GM23338 (cell line): ENCODE measurements at regions not wholly inside any gene's neighbourhood (a gene's known extent, or its start where the extent isn't known, plus 50 kb on each side); places are given as distances from the start of the nearest gene placed in this dataset.

Experiments used
- ATAC-seq: fragments of 200-7000 bp; cut with Tn5 transposase; 3 replicates; pipeline ENCODE4 v1.9.1; 2020
- DNase-seq: peaks from one replicate; pipeline ENCODE4 v3.0.0-alpha.2; 2015; ENCODE audit warnings: low spot score
- H2AFZ ChIP-seq: fragments of 200-600 bp; sonication (generic); 2 replicates; pipeline ENCODE4 v1.8.0; 2016; ENCODE audit warnings: antibody characterized with exemption, mild to moderate bottlenecking, moderate library complexity
- H3F3A ChIP-seq: fragments of 200-600 bp; sonication (generic); replicated peaks from 2 replicates; pipeline ENCODE4 v1.8.0; 2017; ENCODE audit warnings: antibody characterized with exemption, mixed run types, low read depth
- H3K27ac ChIP-seq: fragments of 200-600 bp; sonication (generic); 2 replicates; pipeline ENCODE4 v1.6.1; 2016; ENCODE audit warnings: low read depth
- H3K27me3 ChIP-seq: fragments of 200-600 bp; sonication (generic); 2 replicates; pipeline ENCODE4 v1.8.0; 2016; ENCODE audit warnings: mild to moderate bottlenecking, mixed run types, moderate library complexity; ENCODE audit not compliant: insufficient read depth
- H3K36me3 ChIP-seq: fragments of 200-600 bp; sonication (generic); 2 replicates; pipeline ENCODE4 v1.8.0; 2016; ENCODE audit warnings: mild to moderate bottlenecking; ENCODE audit not compliant: insufficient read depth
- H3K4me1 ChIP-seq: fragments of 200-600 bp; sonication (generic); 2 replicates; pipeline ENCODE4 v1.8.0; 2016; ENCODE audit warnings: mild to moderate bottlenecking, moderate library complexity; ENCODE audit not compliant: insufficient read depth
- H3K4me2 ChIP-seq: fragments of 200-600 bp; sonication (generic); 2 replicates; pipeline ENCODE4 v1.7.1; 2017; ENCODE audit warnings: mixed run types
- H3K4me3 ChIP-seq: fragments of 200-600 bp; sonication (generic); 2 replicates; pipeline ENCODE4 v1.6.1; 2016; ENCODE audit warnings: mixed run types
- H3K79me2 ChIP-seq: fragments of 200-600 bp; sonication (generic); replicated peaks from 2 replicates; pipeline ENCODE4 v1.8.0; 2017; ENCODE audit warnings: mild to moderate bottlenecking; ENCODE audit not compliant: insufficient read depth
- H3K9me2 ChIP-seq: fragments of 200-600 bp; sonication (generic); 2 replicates; pipeline ENCODE4 v1.8.0; 2017; ENCODE audit not compliant: insufficient read depth
- H4K20me1 ChIP-seq: fragments of 200-600 bp; sonication (generic); replicated peaks from 2 replicates; pipeline ENCODE4 v1.8.0; 2017; ENCODE audit warnings: mild to moderate bottlenecking; ENCODE audit not compliant: insufficient read depth
- H3K27ac Mint-ChIP-seq: 2 replicates; pipeline ENCODE4 v1.8.0; 2020; ENCODE audit warnings: inconsistent platforms, mild to moderate bottlenecking, moderate library complexity, mixed read lengths
- H3K27me3 Mint-ChIP-seq: 3 replicates; pipeline ENCODE4 v1.8.0; 2022; ENCODE audit warnings: low read depth, mild to moderate bottlenecking, moderate library complexity, mixed read lengths, inconsistent platforms; ENCODE audit not compliant: insufficient read depth, poor library complexity
- H3K36me3 Mint-ChIP-seq: 3 replicates; pipeline ENCODE4 v1.8.0; 2021; ENCODE audit warnings: low read depth, mild to moderate bottlenecking, inconsistent platforms, moderate library complexity, mixed read lengths
- H3K4me1 Mint-ChIP-seq: 3 replicates; pipeline ENCODE4 v1.8.0; 2020; ENCODE audit warnings: mild to moderate bottlenecking, inconsistent platforms, mixed read lengths
- H3K4me3 Mint-ChIP-seq: 3 replicates; pipeline ENCODE4 v1.8.0; 2021; ENCODE audit warnings: moderate library complexity, mild to moderate bottlenecking, inconsistent platforms, mixed read lengths
- H3K9me3 Mint-ChIP-seq: 3 replicates; pipeline ENCODE4 v1.8.0; 2020; ENCODE audit warnings: moderate library complexity, mild to moderate bottlenecking, inconsistent platforms, mixed read lengths
- CREB1 ChIP-seq: fragments of 250-450 bp; sonication (Bioruptor Pico); IDR thresholded peaks from 2 replicates; pipeline ENCODE4 v1.5.0; 2020; ENCODE audit warnings: low read depth, mild to moderate bottlenecking, moderate library complexity
- EZH2 ChIP-seq: fragments of 200-600 bp; sonication (generic); IDR thresholded peaks from one replicate; pipeline ENCODE4 v1.8.0; 2017; ENCODE audit warnings: antibody characterized with exemption, mild to moderate bottlenecking, low read depth; ENCODE audit not compliant: unreplicated experiment
- EZH2phosphoT487 ChIP-seq: fragments of 200-600 bp; sonication (generic); IDR thresholded peaks from one replicate; pipeline ENCODE4 v1.8.1; 2018; ENCODE audit warnings: antibody characterized with exemption; ENCODE audit not compliant: unreplicated experiment
- JUNB ChIP-seq: IDR thresholded peaks from one replicate; pipeline ENCODE4 v1.6.1; 2016; ENCODE audit warnings: antibody characterized with exemption; ENCODE audit not compliant: unreplicated experiment
- POLR2AphosphoS5 ChIP-seq: IDR thresholded peaks from 2 replicates; pipeline ENCODE4 v1.6.1; 2016; ENCODE audit warnings: antibody characterized with exemption, low read depth
- REST ChIP-seq: IDR thresholded peaks from one replicate; pipeline ENCODE4 v1.6.1; 2018; ENCODE audit warnings: antibody characterized with exemption; ENCODE audit not compliant: unreplicated experiment
- STAT1 ChIP-seq: IDR thresholded peaks from one replicate; pipeline ENCODE4 v1.6.1; 2016; ENCODE audit warnings: antibody characterized with exemption; ENCODE audit not compliant: unreplicated experiment
- ZNF114 ChIP-seq: fragments of 250-450 bp; sonication (Bioruptor Pico); IDR thresholded peaks from 2 replicates; pipeline ENCODE4 v1.5.0; 2020; ENCODE audit warnings: mild to moderate bottlenecking, moderate library complexity
- ZNF331 ChIP-seq: fragments of 250-450 bp; sonication (Bioruptor Pico); IDR thresholded peaks from 2 replicates; pipeline ENCODE4 v1.5.0; 2020; ENCODE audit warnings: low read depth, mild to moderate bottlenecking, moderate library complexity
- TF ChIP-seq, protein P1 (sequence below), 2 experiments: fragments of 200-600 bp in 1 of 2; sonication (generic) in 1 of 2; conservative IDR thresholded peaks; 2 replicates each; pipeline versions ENCODE4 v1.5.1 to v1.6.1; 2016 to 2017; ENCODE audit warnings: antibody characterized with exemption in 2 of 2, low read depth in 2 of 2, mild to moderate bottlenecking in 2 of 2, moderate library complexity in 1 of 2
- TF ChIP-seq, protein P2 (sequence below): fragments of 250-450 bp; sonication (Bioruptor Pico); IDR thresholded peaks from 2 replicates; pipeline ENCODE4 v1.5.0; 2020; ENCODE audit warnings: mild to moderate bottlenecking, moderate library complexity
- TF ChIP-seq, protein P3 (sequence below): IDR thresholded peaks from 2 replicates; pipeline ENCODE4 v1.6.1; 2016; ENCODE audit warnings: antibody characterized with exemption

GRCh38 chrX:69038188-69038587 is 127.1 kb downstream of the PJA1 start (continued):
- TF ChIP-seq, protein P1, sequence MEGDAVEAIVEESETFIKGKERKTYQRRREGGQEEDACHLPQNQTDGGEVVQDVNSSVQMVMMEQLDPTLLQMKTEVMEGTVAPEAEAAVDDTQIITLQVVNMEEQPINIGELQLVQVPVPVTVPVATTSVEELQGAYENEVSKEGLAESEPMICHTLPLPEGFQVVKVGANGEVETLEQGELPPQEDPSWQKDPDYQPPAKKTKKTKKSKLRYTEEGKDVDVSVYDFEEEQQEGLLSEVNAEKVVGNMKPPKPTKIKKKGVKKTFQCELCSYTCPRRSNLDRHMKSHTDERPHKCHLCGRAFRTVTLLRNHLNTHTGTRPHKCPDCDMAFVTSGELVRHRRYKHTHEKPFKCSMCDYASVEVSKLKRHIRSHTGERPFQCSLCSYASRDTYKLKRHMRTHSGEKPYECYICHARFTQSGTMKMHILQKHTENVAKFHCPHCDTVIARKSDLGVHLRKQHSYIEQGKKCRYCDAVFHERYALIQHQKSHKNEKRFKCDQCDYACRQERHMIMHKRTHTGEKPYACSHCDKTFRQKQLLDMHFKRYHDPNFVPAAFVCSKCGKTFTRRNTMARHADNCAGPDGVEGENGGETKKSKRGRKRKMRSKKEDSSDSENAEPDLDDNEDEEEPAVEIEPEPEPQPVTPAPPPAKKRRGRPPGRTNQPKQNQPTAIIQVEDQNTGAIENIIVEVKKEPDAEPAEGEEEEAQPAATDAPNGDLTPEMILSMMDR (conservative IDR thresholded peaks at IDR 0.05; ENCODE audit: low read depth in 2 of 2) = no peak

- H4K20me1 ChIP-seq = no peaks in the 10 kb centered on the region
- ATAC-seq (no peak), DNase-seq (no peak)
- H3K4me3 ChIP-seq = no peak overlapping the region
- H3F3A ChIP-seq = no peaks in the 10 kb centered on the region
- H3K79me2 ChIP-seq = no peaks in the 10 kb centered on the region
- no peaks in the 10 kb centered on the region for H3K4me1 ChIP-seq
- Mint-ChIP-seq H3K36me3 (no peaks in the 10 kb centered on the region), H3K27ac (no peak overlapping the region), H3K27me3 (peaks cover 4% of the 10 kb centered on the region), H3K9me3 (no peaks in the 10 kb centered on the region), H3K4me1 (peaks cover 8% of the 10 kb centered on the region), H3K4me3 (no peak overlapping the region)
- no peaks in the 10 kb centered on the region for H3K9me2 ChIP-seq
- H3K36me3 ChIP-seq = no peaks in the 10 kb centered on the region
- no peaks in the 10 kb centered on the region for H3K27me3 ChIP-seq
- H3K4me2 ChIP-seq = no peak overlapping the region
- H2AFZ ChIP-seq = no peak overlapping the region
- H3K27ac ChIP-seq = no peak overlapping the region
- TF ChIP-seq CREB1 (CRISPR knock-in tag) (no peak), REST (no peak), EZH2 (no peak), JUNB (no peak), STAT1 (no peak), EZH2phosphoT487 (no peak), ZNF331 (CRISPR knock-in tag) (no peak), POLR2AphosphoS5 (no peak), ZNF114 (CRISPR knock-in tag) (no peak)
- TF ChIP-seq, protein P2, sequence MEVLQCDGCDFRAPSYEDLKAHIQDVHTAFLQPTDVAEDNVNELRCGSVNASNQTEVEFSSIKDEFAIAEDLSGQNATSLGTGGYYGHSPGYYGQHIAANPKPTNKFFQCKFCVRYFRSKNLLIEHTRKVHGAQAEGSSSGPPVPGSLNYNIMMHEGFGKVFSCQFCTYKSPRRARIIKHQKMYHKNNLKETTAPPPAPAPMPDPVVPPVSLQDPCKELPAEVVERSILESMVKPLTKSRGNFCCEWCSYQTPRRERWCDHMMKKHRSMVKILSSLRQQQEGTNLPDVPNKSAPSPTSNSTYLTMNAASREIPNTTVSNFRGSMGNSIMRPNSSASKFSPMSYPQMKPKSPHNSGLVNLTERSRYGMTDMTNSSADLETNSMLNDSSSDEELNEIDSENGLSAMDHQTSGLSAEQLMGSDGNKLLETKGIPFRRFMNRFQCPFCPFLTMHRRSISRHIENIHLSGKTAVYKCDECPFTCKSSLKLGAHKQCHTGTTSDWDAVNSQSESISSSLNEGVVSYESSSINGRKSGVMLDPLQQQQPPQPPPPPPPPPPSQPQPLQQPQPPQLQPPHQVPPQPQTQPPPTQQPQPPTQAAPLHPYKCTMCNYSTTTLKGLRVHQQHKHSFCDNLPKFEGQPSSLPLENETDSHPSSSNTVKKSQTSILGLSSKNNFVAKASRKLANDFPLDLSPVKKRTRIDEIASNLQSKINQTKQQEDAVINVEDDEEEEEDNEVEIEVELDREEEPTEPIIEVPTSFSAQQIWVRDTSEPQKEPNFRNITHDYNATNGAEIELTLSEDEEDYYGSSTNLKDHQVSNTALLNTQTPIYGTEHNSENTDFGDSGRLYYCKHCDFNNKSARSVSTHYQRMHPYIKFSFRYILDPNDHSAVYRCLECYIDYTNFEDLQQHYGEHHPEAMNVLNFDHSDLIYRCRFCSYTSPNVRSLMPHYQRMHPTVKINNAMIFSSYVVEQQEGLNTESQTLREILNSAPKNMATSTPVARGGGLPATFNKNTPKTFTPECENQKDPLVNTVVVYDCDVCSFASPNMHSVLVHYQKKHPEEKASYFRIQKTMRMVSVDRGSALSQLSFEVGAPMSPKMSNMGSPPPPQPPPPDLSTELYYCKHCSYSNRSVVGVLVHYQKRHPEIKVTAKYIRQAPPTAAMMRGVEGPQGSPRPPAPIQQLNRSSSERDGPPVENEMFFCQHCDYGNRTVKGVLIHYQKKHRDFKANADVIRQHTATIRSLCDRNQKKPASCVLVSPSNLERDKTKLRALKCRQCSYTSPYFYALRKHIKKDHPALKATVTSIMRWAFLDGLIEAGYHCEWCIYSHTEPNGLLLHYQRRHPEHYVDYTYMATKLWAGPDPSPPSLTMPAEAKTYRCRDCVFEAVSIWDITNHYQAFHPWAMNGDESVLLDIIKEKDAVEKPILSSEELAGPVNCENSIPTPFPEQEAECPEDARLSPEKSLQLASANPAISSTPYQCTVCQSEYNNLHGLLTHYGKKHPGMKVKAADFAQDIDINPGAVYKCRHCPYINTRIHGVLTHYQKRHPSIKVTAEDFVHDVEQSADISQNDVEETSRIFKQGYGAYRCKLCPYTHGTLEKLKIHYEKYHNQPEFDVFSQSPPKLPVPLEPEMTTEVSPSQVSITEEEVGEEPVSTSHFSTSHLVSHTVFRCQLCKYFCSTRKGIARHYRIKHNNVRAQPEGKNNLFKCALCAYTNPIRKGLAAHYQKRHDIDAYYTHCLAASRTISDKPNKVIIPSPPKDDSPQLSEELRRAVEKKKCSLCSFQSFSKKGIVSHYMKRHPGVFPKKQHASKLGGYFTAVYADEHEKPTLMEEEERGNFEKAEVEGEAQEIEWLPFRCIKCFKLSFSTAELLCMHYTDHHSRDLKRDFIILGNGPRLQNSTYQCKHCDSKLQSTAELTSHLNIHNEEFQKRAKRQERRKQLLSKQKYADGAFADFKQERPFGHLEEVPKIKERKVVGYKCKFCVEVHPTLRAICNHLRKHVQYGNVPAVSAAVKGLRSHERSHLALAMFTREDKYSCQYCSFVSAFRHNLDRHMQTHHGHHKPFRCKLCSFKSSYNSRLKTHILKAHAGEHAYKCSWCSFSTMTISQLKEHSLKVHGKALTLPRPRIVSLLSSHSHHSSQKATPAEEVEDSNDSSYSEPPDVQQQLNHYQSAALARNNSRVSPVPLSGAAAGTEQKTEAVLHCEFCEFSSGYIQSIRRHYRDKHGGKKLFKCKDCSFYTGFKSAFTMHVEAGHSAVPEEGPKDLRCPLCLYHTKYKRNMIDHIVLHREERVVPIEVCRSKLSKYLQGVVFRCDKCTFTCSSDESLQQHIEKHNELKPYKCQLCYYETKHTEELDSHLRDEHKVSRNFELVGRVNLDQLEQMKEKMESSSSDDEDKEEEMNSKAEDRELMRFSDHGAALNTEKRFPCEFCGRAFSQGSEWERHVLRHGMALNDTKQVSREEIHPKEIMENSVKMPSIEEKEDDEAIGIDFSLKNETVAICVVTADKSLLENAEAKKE = no peak
- TF ChIP-seq, protein P3, sequence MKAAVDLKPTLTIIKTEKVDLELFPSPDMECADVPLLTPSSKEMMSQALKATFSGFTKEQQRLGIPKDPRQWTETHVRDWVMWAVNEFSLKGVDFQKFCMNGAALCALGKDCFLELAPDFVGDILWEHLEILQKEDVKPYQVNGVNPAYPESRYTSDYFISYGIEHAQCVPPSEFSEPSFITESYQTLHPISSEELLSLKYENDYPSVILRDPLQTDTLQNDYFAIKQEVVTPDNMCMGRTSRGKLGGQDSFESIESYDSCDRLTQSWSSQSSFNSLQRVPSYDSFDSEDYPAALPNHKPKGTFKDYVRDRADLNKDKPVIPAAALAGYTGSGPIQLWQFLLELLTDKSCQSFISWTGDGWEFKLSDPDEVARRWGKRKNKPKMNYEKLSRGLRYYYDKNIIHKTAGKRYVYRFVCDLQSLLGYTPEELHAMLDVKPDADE = no peak
Measured at GRCh38 chrX:69037786-69038185, 127.5 kb downstream of the PJA1 start.
